Tibial nerve (tissue), 4 donors: ENCODE measurements at regions not wholly inside any gene's neighbourhood (a gene's known extent, or its start where the extent isn't known, plus 50 kb on each side); places are given as distances from the start of the nearest gene placed in this dataset.

ENCODE experiments used
- DNase-seq, 2 donors: peaks; one replicate each; pipeline ENCODE4 v3.0.0-alpha.2; 2019; ENCODE audit warnings: low spot score in 2 of 2
- H3K27ac ChIP-seq, 4 donors: fragments of 200-600 bp; sonication (generic) in 3 of 4; one replicate each; pipeline ENCODE4 v1.5.1; 2017 to 2019; ENCODE audit warnings: mild to moderate bottlenecking in 1 of 4
- H3K27me3 ChIP-seq, 2 donors: fragments of 200-600 bp; sonication (generic) in 1 of 2; one replicate each; pipeline versions ENCODE4 v1.5.1 to v1.6.0; 2017 to 2019
- H3K36me3 ChIP-seq, 3 donors: fragments of 200-600 bp; sonication (generic); one replicate each; pipeline ENCODE4 v1.5.1; 2018 to 2019
- H3K4me1 ChIP-seq, 4 donors: fragments of 200-600 bp; sonication (generic) in 3 of 4; one replicate each; pipeline ENCODE4 v1.5.1; 2017 to 2019
- H3K4me3 ChIP-seq, 4 donors: fragments of 200-600 bp; sonication (generic) in 3 of 4; one replicate each; pipeline ENCODE4 v1.5.1; 2017 to 2019; ENCODE audit warnings: mild to moderate bottlenecking in 1 of 4, moderate library complexity in 1 of 4
- H3K9me3 ChIP-seq, 4 donors: fragments of 200-600 bp; sonication (generic) in 3 of 4; one replicate each; pipeline ENCODE4 v1.5.1; 2017 to 2019
- EP300 ChIP-seq, 2 donors: sonication (generic); formaldehyde crosslinking; IDR thresholded peaks; one replicate each; pipeline ENCODE4 v1.6.1; 2017; ENCODE audit warnings: antibody characterized with exemption in 2 of 2, mild to moderate bottlenecking in 1 of 2
- POLR2A ChIP-seq, 2 donors: fragments of 450-650 bp; IDR thresholded peaks; one replicate each; pipeline ENCODE4 v1.6.1; 2017; ENCODE audit warnings: antibody characterized with exemption in 2 of 2, mild to moderate bottlenecking in 2 of 2, moderate library complexity in 2 of 2
- WGBS, 2 donors: methylation state at CpG; one replicate each; pipeline ENCODE4 v1.1.5; 2018; 5-methylcytosine and 5-hydroxymethylcytosine counted together
- TF ChIP-seq, protein P1 (sequence below), 5 experiments: fragments of 200-600 bp in 3 of 5; fragments of 450-650 bp in 2 of 5; sonication (generic) in 3 of 5; IDR thresholded peaks; one replicate each; pipeline ENCODE4 v1.5.1; 2016 to 2019; ENCODE audit warnings: antibody characterized with exemption in 5 of 5, mild to moderate bottlenecking in 3 of 5, moderate library complexity in 2 of 5

DNA sequence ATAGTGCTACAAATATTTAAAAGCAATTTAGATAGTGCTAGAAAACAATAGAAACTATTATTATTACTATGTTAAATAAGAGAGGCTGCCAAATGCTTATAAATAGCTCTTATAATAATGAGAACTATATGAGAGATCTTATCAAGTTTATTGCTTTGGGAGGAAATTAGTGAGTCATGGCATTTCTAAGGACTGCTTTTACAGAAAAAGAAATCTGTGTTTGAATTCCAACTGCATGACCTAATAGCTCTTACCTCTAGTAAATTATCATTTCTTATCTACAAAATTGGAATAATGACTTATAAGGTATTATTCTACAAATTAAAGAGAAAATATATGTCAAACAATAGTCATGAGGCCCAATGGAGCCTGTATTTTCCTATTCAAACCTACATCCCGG, 177.2 kb downstream of the GABRG1 start:
- whole genome bisulfite sequencing, 2 donors, result 90% methylated on average over 1 of the region's 1 CpG
- Histone ChIP-seq H3K27me3 (no peaks in the 10 kb centered on the region), H3K36me3 (no peaks in the 10 kb centered on the region), H3K27ac (no peak overlapping the region), H3K4me3 (no peak overlapping the region), H3K4me1 (no peaks in the 10 kb centered on the region), H3K9me3 (no peaks in the 10 kb centered on the region)
- no peak for TF ChIP-seq POLR2A (IDR thresholded peaks at IDR 0.05)
- TF ChIP-seq, protein P1, sequence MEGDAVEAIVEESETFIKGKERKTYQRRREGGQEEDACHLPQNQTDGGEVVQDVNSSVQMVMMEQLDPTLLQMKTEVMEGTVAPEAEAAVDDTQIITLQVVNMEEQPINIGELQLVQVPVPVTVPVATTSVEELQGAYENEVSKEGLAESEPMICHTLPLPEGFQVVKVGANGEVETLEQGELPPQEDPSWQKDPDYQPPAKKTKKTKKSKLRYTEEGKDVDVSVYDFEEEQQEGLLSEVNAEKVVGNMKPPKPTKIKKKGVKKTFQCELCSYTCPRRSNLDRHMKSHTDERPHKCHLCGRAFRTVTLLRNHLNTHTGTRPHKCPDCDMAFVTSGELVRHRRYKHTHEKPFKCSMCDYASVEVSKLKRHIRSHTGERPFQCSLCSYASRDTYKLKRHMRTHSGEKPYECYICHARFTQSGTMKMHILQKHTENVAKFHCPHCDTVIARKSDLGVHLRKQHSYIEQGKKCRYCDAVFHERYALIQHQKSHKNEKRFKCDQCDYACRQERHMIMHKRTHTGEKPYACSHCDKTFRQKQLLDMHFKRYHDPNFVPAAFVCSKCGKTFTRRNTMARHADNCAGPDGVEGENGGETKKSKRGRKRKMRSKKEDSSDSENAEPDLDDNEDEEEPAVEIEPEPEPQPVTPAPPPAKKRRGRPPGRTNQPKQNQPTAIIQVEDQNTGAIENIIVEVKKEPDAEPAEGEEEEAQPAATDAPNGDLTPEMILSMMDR (IDR thresholded peaks at IDR 0.05), result no peak
- TF ChIP-seq EP300 (IDR thresholded peaks at IDR 0.05), result no peak
- no peak for DNase-seq

DNA sequence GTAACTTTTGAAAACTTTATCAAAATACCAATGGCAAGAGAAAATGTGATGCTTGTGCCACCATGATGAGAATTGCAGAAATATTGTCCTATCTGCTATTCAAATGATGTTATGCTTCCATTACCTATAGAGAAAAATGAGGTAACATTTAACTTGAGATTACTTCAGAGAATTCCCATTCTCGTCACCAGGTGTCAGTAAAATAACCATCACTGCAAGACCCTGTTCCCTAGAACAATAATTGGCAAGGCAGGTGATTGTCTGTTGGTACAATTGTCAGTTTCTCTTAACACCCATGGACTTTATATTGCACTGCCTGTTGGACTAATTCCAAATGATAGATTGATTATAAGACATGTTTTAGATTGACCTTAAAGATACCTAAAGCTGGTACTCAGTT, 179.9 kb downstream of the GABRG1 start:
- no peaks in the 10 kb centered on the region for H3K4me1 ChIP-seq
- no peak overlapping the region for H3K27ac ChIP-seq
- H3K9me3 ChIP-seq, result no peaks in the 10 kb centered on the region
- TF ChIP-seq POLR2A (IDR thresholded peaks at IDR 0.05), result no peak
- TF ChIP-seq, protein P1 (IDR thresholded peaks at IDR 0.05), result no peak
- TF ChIP-seq EP300 (IDR thresholded peaks at IDR 0.05), result no peak
- 82 to 85% methylated on average over 1 of the region's 1 CpG for WGBS, 2 donors
- DNase-seq, result no peak
- H3K36me3 ChIP-seq, result no peaks in the 10 kb centered on the region
- H3K4me3 ChIP-seq, result no peak overlapping the region
- H3K27me3 ChIP-seq, result no peaks in the 10 kb centered on the region

DNA sequence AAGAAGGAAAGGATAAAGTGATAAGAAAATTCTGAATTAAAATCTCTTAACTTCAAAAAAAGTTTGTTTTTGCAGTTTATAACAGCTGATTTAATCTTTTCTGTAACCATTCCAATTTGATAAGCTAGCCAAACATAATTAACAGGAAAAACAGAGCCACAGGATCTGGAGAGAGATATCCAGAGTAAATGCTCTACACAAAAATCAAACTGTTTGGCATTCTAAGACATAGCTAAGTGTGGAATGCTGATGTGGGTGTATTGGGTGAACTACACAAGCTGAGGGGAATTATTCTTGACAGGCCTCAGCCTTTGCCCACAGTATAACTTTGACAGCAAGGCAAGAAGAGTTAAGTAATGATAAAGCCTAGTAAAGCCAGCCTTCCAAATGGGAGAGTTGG, 184.8 kb downstream of the GABRG1 start:
- Histone ChIP-seq H3K4me1 (no peaks in the 10 kb centered on the region), H3K4me3 (no peak overlapping the region), H3K9me3 (no peaks in the 10 kb centered on the region), H3K36me3 (no peaks in the 10 kb centered on the region), H3K27ac (no peak overlapping the region), H3K27me3 (no peaks in the 10 kb centered on the region)
- DNase-seq, result no peak
- no peak for TF ChIP-seq POLR2A (IDR thresholded peaks at IDR 0.05)
- TF ChIP-seq, protein P1 (IDR thresholded peaks at IDR 0.05), result no peak
- TF ChIP-seq EP300 (IDR thresholded peaks at IDR 0.05), result no peak

DNA sequence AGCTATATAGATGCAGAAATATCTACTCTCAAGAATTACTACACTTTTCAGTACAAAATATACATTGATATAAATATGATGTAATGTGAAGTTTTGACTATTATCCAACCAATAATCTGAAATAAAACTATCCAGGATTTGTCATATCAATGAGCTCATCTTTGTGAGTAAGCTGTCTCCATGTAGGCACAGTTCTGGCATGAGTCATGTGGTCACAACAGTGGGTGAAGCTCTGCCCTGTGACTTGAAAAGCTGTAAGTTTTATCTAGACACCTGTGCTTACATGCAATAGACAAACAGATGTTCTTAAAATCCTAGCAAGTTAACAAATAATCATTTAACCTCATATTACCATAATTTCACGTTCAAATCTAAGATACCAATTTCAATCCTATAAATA, 192.7 kb downstream of the GABRG1 start:
- DNase-seq, result no peak
- H3K4me1 ChIP-seq, result no peaks in the 10 kb centered on the region
- no peaks in the 10 kb centered on the region for H3K9me3 ChIP-seq
- TF ChIP-seq EP300 (IDR thresholded peaks at IDR 0.05), result no peak
- H3K27me3 ChIP-seq, result no peaks in the 10 kb centered on the region
- no peak overlapping the region for H3K4me3 ChIP-seq
- whole genome bisulfite sequencing, 2 donors, result 53 to 56% methylated on average over 1 of the region's 1 CpG
- no peaks in the 10 kb centered on the region for H3K36me3 ChIP-seq
- no peak overlapping the region for H3K27ac ChIP-seq

DNA sequence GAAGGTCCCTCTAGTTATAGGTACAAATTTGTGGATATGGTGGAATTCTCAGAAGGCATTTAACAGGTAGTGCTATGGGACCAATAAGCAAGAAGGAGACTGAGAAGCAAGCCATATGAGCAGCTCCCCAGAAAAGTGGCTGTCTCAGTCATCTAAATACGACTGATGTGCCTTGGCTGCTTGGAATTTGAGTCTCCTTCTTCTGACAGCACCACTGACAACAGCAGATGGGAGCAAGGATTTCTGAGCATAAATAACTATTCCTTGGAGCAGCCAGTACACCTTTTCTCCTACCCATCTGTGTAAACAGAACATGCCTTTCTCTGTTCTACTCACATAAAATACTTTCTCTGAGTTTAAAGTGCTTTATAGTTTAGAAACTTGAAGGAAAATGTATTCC, 196.2 kb downstream of the GABRG1 start:
- Histone ChIP-seq H3K4me3 (no peak overlapping the region), H3K27ac (no peak overlapping the region), H3K27me3 (no peaks in the 10 kb centered on the region), H3K4me1 (no peaks in the 10 kb centered on the region), H3K36me3 (no peaks in the 10 kb centered on the region), H3K9me3 (no peaks in the 10 kb centered on the region)
- DNase-seq, result no peak
- 37 to 42% methylated on average over 1 of the region's 1 CpG for WGBS, 2 donors
- no peak for TF ChIP-seq EP300 (IDR thresholded peaks at IDR 0.05)
- no peak for TF ChIP-seq POLR2A (IDR thresholded peaks at IDR 0.05)
- TF ChIP-seq, protein P1 (IDR thresholded peaks at IDR 0.05), result no peak

DNA sequence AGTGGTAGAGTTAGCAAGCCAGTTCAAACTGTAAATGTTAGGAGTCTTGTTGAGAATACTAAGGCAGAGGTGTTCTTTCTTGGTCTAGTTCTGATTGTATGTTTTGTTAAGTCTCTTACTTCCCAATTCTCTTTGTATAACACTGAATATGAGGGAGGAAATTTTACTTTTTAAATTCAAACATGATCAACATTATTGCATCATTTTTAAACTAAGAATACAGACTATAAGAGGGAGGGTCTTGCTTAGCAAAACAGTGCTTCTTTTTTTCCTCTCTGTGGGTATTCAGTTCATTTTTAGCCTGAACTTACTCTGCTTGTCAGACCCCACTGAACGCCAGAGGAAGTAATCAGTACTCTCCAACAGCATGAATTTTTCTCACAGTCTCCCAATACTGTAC, 198.0 kb downstream of the GABRG1 start:
- no peak for TF ChIP-seq POLR2A (IDR thresholded peaks at IDR 0.05)
- TF ChIP-seq, protein P1 (IDR thresholded peaks at IDR 0.05), result no peak
- TF ChIP-seq EP300 (IDR thresholded peaks at IDR 0.05), result no peak
- H3K36me3 ChIP-seq, result no peaks in the 10 kb centered on the region
- whole genome bisulfite sequencing, 2 donors, result 43 to 71% methylated on average over 1 of the region's 1 CpG
- no peaks in the 10 kb centered on the region for H3K27me3 ChIP-seq
- no peak overlapping the region for H3K4me3 ChIP-seq
- H3K9me3 ChIP-seq, result no peaks in the 10 kb centered on the region
- H3K27ac ChIP-seq, result no peak overlapping the region
- no peaks in the 10 kb centered on the region for H3K4me1 ChIP-seq
- no peak for DNase-seq
